Stimulated activated naive CD8-positive, alpha-beta T cell treated with anti-CD3 and anti-CD28 coated beads, Interleukin-15, Interleukin-2, amounts not matched to agents 100 U/mL and 50 U/mL, for 24 hours (primary cell): ENCODE measurements at regions not wholly inside any gene's neighbourhood (a gene's known extent, or its start where the extent isn't known, plus 50 kb on each side); places are given as distances from the start of the nearest gene placed in this dataset.
"Not testable (repeated sequence)": the region's sequence is repeated elsewhere in the genome, so short reads cannot be mapped to it uniquely, and the experiment has no call there.

Experiments
- ATAC-seq: fragments of 150-1000 bp; cut with Tn5 transposase; one replicate; pipeline ENCODE4 v1.10.0; 2021
- DNase-seq: peaks from one replicate; pipeline ENCODE4 v3.0.0; 2021

GRCh38 chr17:70519300-70519699, 350.0 kb downstream of the KCNJ2 start:
- ATAC-seq = no peak
- no peak for DNase-seq

GRCh38 chr17:70520447-70520846, 351.1 kb downstream of the KCNJ2 start:
- ATAC-seq (no peak), DNase-seq (no peak)

GRCh38 chr17:70520956-70521355, 351.6 kb downstream of the KCNJ2 start:
- ATAC-seq (no peak), DNase-seq (no peak)

- DNase-seq = no peak
Observed at GRCh38 chr17:70521821-70522256, 352.5 kb downstream of the KCNJ2 start.

GRCh38 chr17:70523426-70523825, 354.1 kb downstream of the KCNJ2 start:
- no peak for DNase-seq
- ATAC-seq = no peak

More at GRCh38 chr17:70521821-70522256, 352.5 kb downstream of the KCNJ2 start:
- ATAC-seq = no peak

- DNase-seq, ATAC-seq: not testable (repeated sequence)
Observed at GRCh38 chr17:70525035-70525434, 355.7 kb downstream of the KCNJ2 start.

- ATAC-seq (no peak), DNase-seq (no peak)
Observed at GRCh38 chr17:70525961-70526360, 356.6 kb downstream of the KCNJ2 start.

- ATAC-seq = no peak
- DNase-seq = no peak
Observed at GRCh38 chr17:70527364-70527888, 358.1 kb downstream of the KCNJ2 start.

- no peak for DNase-seq
- no peak for ATAC-seq
Observed at GRCh38 chr17:70533427-70533826, 364.1 kb downstream of the KCNJ2 start.

- no peak for ATAC-seq
- no peak for DNase-seq
Observed at GRCh38 chr17:70535986-70536385, 366.7 kb downstream of the KCNJ2 start.

- ATAC-seq = no peak
- no peak for DNase-seq
Observed at GRCh38 chr17:70539132-70539924, 370.0 kb downstream of the KCNJ2 start.

- no peak for ATAC-seq
- no peak for DNase-seq
Observed at GRCh38 chr17:70542876-70543275, 373.5 kb downstream of the KCNJ2 start.

GRCh38 chr17:70544317-70544716, 375.0 kb downstream of the KCNJ2 start:
- DNase-seq = no peak
- no peak for ATAC-seq

GRCh38 chr17:70552230-70552981, 383.1 kb downstream of the KCNJ2 start:
- DNase-seq = no peak

GRCh38 chr17:70552982-70553334, 383.6 kb downstream of the KCNJ2 start:
- DNase-seq (no peak), ATAC-seq (no peak)

More at GRCh38 chr17:70552230-70552981, 383.1 kb downstream of the KCNJ2 start:
- no peak for ATAC-seq

GRCh38 chr17:70555723-70556122, 386.4 kb downstream of the KCNJ2 start:
- ATAC-seq (no peak), DNase-seq (no peak)

- DNase-seq = no peak
- no peak for ATAC-seq
Observed at GRCh38 chr17:70558821-70559220, 389.5 kb downstream of the KCNJ2 start.

- DNase-seq = no peak
- no peak for ATAC-seq
Observed at GRCh38 chr17:70560471-70560870, 391.1 kb downstream of the KCNJ2 start.

GRCh38 chr17:70562137-70562536, 392.8 kb downstream of the KCNJ2 start:
- ATAC-seq = no peak

GRCh38 chr17:70563281-70563820, 394.0 kb downstream of the KCNJ2 start:
- no peak for ATAC-seq
- DNase-seq = no peak

More at GRCh38 chr17:70562137-70562536, 392.8 kb downstream of the KCNJ2 start:
- DNase-seq = no peak

- DNase-seq = no peak
- ATAC-seq = no peak
Observed at GRCh38 chr17:70564006-70564620, 394.8 kb downstream of the KCNJ2 start.

GRCh38 chr17:70569128-70569527, 399.8 kb downstream of the KCNJ2 start:
- DNase-seq = no peak
- ATAC-seq = no peak
